Osteoblast (primary cell): ENCODE measurements at regions not wholly inside any gene's neighbourhood (a gene's known extent, or its start where the extent isn't known, plus 50 kb on each side); places are given as distances from the start of the nearest gene placed in this dataset.

Experiments used
- DNase-seq: peaks from one replicate; pipeline ENCODE4 v3.0.0; 2011; ENCODE audit warnings: low spot score, mixed read lengths; ENCODE audit not compliant: insufficient read length; ENCODE audit errors: missing footprints
- H2AFZ ChIP-seq: 2 replicates; pipeline ENCODE4 v1.6.0; 2011; ENCODE audit warnings: mild to moderate bottlenecking, low read length
- H3K27ac ChIP-seq: 2 replicates; pipeline ENCODE4 v1.5.1; 2011; ENCODE audit warnings: mild to moderate bottlenecking, low read depth, low read length, moderate library complexity
- H3K27me3 ChIP-seq: 2 replicates; pipeline ENCODE4 v1.6.0; 2012; ENCODE audit warnings: mild to moderate bottlenecking, control low read depth, inconsistent platforms, low read length, moderate library complexity; ENCODE audit not compliant: insufficient read depth
- H3K36me3 ChIP-seq: 2 replicates; pipeline ENCODE4 v1.5.1; 2011; ENCODE audit warnings: mild to moderate bottlenecking, low read length, control low read depth, moderate library complexity; ENCODE audit not compliant: insufficient read depth
- H3K4me1 ChIP-seq: 2 replicates; pipeline ENCODE4 v1.5.1; 2011; ENCODE audit warnings: mild to moderate bottlenecking, low read length, control low read depth, moderate library complexity; ENCODE audit not compliant: insufficient read depth
- H3K4me2 ChIP-seq: 2 replicates; pipeline ENCODE4 v1.6.0; 2011; ENCODE audit warnings: mild to moderate bottlenecking, low read length; ENCODE audit not compliant: insufficient read depth
- H3K4me3 ChIP-seq: fragments of 200-600 bp; sonication (generic); 3 replicates; pipeline ENCODE4 v1.5.1; 2012; ENCODE audit warnings: mild to moderate bottlenecking, low read length, inconsistent platforms; ENCODE audit not compliant: insufficient read depth
- H3K79me2 ChIP-seq: 2 replicates; pipeline ENCODE4 v1.6.0; 2012; ENCODE audit warnings: mild to moderate bottlenecking, low read length, control low read depth, inconsistent platforms; ENCODE audit not compliant: insufficient read depth
- H3K9me3 ChIP-seq: 2 replicates; pipeline ENCODE4 v1.5.1; 2011; ENCODE audit warnings: low read depth, low read length, control low read depth
- H4K20me1 ChIP-seq: 2 replicates; pipeline ENCODE4 v1.6.0; 2012; ENCODE audit warnings: mild to moderate bottlenecking, low read length, control low read depth; ENCODE audit not compliant: insufficient read depth
- TF ChIP-seq, protein P1 (sequence below): IDR thresholded peaks from 2 replicates; pipeline ENCODE4 v1.5.1; 2011; ENCODE audit warnings: mild to moderate bottlenecking, low read depth, low read length, moderate library complexity; ENCODE audit errors: extremely low read depth

DNA sequence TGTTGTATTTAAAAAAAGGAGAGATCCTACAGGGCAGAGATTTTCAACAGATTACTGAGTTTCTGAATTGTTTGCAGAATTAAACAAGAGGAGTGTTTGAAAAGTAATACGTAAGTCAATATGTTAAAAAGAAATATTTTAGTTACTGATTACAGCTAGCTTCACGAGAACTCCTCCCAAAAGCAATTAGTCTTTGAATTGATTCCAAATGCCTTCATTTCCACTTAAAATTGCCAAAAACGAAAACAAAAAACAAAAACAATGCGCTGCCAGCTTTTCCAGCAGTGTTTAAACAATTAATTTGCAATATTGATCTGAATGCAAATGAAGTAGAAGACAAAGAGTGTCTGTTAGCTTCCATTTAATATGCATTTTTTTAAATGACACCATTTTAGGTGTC, 310.0 kb downstream of the IPO8 start:
- Histone ChIP-seq H4K20me1 (no peaks in the 10 kb centered on the region), H3K4me1 (no peaks in the 10 kb centered on the region), H3K36me3 (no peaks in the 10 kb centered on the region), H2AFZ (no peak overlapping the region), H3K79me2 (no peaks in the 10 kb centered on the region), H3K27me3 (no peaks in the 10 kb centered on the region), H3K27ac (no peak overlapping the region), H3K4me2 (no peak overlapping the region), H3K9me3 (no peaks in the 10 kb centered on the region), H3K4me3 (no peak overlapping the region)
- no peak for DNase-seq
- TF ChIP-seq, protein P1, sequence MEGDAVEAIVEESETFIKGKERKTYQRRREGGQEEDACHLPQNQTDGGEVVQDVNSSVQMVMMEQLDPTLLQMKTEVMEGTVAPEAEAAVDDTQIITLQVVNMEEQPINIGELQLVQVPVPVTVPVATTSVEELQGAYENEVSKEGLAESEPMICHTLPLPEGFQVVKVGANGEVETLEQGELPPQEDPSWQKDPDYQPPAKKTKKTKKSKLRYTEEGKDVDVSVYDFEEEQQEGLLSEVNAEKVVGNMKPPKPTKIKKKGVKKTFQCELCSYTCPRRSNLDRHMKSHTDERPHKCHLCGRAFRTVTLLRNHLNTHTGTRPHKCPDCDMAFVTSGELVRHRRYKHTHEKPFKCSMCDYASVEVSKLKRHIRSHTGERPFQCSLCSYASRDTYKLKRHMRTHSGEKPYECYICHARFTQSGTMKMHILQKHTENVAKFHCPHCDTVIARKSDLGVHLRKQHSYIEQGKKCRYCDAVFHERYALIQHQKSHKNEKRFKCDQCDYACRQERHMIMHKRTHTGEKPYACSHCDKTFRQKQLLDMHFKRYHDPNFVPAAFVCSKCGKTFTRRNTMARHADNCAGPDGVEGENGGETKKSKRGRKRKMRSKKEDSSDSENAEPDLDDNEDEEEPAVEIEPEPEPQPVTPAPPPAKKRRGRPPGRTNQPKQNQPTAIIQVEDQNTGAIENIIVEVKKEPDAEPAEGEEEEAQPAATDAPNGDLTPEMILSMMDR, result no peak

GRCh38 chr12:30384976-30385375, 310.7 kb downstream of the IPO8 start:
- H3K27me3 ChIP-seq, result no peaks in the 10 kb centered on the region
- no peak overlapping the region for H3K27ac ChIP-seq
- H3K4me3 ChIP-seq, result no peak overlapping the region
- H3K79me2 ChIP-seq, result no peaks in the 10 kb centered on the region
- no peaks in the 10 kb centered on the region for H4K20me1 ChIP-seq
- H3K9me3 ChIP-seq, result no peaks in the 10 kb centered on the region
- H2AFZ ChIP-seq, result no peak overlapping the region
- no peaks in the 10 kb centered on the region for H3K36me3 ChIP-seq
- TF ChIP-seq, protein P1, result no peak
- H3K4me2 ChIP-seq, result no peak overlapping the region
- no peak for DNase-seq
- H3K4me1 ChIP-seq, result no peaks in the 10 kb centered on the region

GRCh38 chr12:30378307-30378706, 317.4 kb downstream of the IPO8 start:
- Histone ChIP-seq H3K27ac (no peak overlapping the region), H4K20me1 (no peaks in the 10 kb centered on the region), H3K4me1 (no peaks in the 10 kb centered on the region), H2AFZ (no peak overlapping the region), H3K4me2 (no peak overlapping the region), H3K9me3 (no peaks in the 10 kb centered on the region), H3K79me2 (no peaks in the 10 kb centered on the region), H3K36me3 (no peaks in the 10 kb centered on the region), H3K27me3 (no peaks in the 10 kb centered on the region), H3K4me3 (no peak overlapping the region)
- DNase-seq, result no peak
- TF ChIP-seq, protein P1, result no peak

GRCh38 chr12:30364822-30365221, 330.8 kb downstream of the IPO8 start:
- Histone ChIP-seq H3K4me3 (no peak overlapping the region), H4K20me1 (no peaks in the 10 kb centered on the region), H2AFZ (no peak overlapping the region), H3K9me3 (no peaks in the 10 kb centered on the region), H3K4me1 (no peaks in the 10 kb centered on the region), H3K4me2 (no peak overlapping the region), H3K27ac (no peak overlapping the region), H3K36me3 (no peaks in the 10 kb centered on the region), H3K27me3 (no peaks in the 10 kb centered on the region), H3K79me2 (no peaks in the 10 kb centered on the region)
- no peak for DNase-seq
- TF ChIP-seq, protein P1, result no peak
